ENCODE measurements at regions not wholly inside any gene's neighbourhood (a gene's known extent, or its start where the extent isn't known, plus 50 kb on each side); places are given as distances from the start of the nearest gene placed in this dataset.
"Not testable (repeated sequence)": the region's sequence is repeated elsewhere in the genome, so short reads cannot be mapped to it uniquely, and the experiment has no call there.

DNA sequence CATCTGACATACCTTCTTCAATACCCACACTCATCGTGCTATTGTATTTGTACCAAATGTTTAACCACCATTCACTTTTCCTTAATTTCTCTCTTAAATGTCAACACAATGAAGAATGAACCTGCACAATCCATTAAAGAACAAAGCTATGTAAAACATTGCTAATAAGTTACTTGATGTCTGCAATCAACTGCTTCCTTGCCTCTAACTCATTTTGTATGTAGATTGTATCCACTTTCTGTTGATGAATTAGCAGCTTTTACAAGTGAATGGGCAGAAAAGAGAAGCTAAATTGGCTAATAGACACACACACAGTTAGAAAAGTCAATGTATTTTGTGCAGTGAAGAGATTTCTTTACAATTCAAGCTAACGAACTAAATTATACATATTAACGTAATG lies 212.5 kb upstream of the NDST3 start:
- no peak for DNase-seq

DNA sequence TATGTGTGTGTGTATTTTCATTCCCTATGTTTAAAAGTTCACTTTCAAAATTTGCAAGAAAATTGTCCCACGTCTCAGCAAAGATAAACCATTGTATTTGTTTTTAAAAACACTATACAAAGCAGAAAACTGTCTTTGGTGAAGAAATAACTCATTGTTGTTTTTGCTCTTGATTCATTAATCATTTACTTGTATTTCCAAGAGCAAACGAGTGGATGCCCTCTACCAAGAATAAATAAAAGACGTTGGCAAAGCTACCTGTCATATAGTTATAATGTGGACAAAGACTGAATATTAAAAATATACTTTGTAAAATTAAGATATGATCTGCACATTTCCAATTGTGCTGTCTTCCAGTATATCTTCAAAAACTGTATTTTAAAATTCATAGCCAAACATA lies 210.9 kb upstream of the NDST3 start:
- DNase-seq, result no peak

- no peak for DNase-seq
These were observed 208.7 kb upstream of the NDST3 start for GRCh38 chr4:117825600-117825999.

DNA sequence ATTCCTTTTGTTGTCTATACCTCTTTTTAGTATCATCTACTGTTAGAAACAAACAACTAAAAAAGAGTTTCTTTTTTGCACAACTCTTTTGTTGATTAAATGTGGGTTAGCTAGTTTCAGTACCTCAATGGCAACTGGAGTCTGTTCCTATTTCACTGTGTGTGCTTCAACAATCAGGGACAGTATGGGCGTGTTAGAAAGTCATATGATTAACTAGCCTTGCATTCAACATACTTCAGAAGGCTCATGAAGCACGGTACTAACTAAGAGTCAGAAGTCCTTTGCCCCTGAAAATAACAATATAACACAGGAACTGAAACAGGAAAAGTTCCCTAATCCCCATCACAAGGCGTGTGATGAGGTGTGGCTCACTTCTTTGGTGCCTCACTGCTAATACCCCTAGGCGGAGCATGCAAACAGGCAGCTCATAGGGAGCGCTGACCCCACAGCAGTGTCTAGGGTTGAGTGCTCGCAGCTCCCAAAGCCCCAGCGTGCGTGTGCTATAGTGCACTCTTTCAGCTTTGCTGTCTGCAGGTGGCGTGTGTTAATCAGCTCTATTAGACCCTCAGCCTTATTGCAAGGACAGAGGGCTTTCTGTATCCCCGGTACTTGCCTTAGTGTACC lies 203.1 kb upstream of the NDST3 start:
- DNase-seq, result no peak

GRCh38 chr4:117835566-117835965 lies 198.7 kb upstream of the NDST3 start:
- DNase-seq, result no peak

GRCh38 chr4:117844594-117844993 lies 189.7 kb upstream of the NDST3 start:
- DNase-seq, result no peak

- DNase-seq, result no peak
These were observed 189.0 kb upstream of the NDST3 start for GRCh38 chr4:117845270-117845669.

- DNase-seq, result no peak
These were observed 186.4 kb upstream of the NDST3 start for GRCh38 chr4:117847849-117848248.

DNA sequence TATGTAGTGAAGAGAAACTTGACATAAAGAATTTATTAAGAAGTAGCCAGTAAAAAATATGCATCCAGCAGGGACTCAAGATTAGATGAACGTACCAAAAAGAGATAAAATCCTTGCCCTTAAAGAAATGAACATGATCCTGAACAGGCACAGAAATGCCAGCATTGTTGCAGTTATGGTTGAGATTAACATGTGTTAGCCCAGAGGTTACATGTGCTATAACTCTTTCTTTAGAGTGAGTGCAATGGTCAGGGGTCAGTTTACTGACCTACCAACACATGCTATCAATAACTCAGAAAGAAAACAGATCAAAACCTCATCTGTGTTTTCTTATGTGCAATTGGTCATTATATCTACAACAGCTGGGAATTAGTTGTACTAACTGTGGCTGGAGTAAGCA lies 166.1 kb upstream of the NDST3 start:
- no peak for DNase-seq

- no peak for DNase-seq
These were observed 160.5 kb upstream of the NDST3 start for GRCh38 chr4:117873779-117874178.

- DNase-seq, result no peak
These were observed 160.1 kb upstream of the NDST3 start for GRCh38 chr4:117874216-117874615.

- DNase-seq, result no peak
These were observed 144.3 kb upstream of the NDST3 start for GRCh38 chr4:117889978-117890377.

GRCh38 chr4:117893207-117893606 lies 141.1 kb upstream of the NDST3 start:
- DNase-seq, result no peak

DNA sequence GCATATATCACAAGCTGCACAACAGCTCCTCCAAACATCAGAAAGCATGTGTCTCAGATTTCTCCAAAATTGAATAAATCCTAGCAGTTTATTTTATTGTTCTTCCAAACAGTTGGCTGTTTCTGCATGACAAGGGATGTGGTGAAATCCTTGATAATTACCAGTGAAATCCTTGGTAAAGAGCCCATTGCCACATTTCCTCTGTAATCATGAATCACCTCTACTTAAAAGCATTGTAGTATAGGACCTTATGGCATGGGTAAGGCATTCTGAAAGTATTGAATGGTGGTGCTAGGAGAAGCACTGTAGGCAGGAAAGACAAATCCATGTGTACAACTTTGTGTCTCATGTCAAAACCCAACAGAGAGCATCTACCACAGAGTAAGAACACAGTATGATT lies 135.8 kb upstream of the NDST3 start:
- DNase-seq, result no peak

GRCh38 chr4:117900832-117901231 lies 133.5 kb upstream of the NDST3 start:
- no peak for DNase-seq

- DNase-seq, result no peak
These were observed 126.6 kb upstream of the NDST3 start for GRCh38 chr4:117907646-117908045.

DNA sequence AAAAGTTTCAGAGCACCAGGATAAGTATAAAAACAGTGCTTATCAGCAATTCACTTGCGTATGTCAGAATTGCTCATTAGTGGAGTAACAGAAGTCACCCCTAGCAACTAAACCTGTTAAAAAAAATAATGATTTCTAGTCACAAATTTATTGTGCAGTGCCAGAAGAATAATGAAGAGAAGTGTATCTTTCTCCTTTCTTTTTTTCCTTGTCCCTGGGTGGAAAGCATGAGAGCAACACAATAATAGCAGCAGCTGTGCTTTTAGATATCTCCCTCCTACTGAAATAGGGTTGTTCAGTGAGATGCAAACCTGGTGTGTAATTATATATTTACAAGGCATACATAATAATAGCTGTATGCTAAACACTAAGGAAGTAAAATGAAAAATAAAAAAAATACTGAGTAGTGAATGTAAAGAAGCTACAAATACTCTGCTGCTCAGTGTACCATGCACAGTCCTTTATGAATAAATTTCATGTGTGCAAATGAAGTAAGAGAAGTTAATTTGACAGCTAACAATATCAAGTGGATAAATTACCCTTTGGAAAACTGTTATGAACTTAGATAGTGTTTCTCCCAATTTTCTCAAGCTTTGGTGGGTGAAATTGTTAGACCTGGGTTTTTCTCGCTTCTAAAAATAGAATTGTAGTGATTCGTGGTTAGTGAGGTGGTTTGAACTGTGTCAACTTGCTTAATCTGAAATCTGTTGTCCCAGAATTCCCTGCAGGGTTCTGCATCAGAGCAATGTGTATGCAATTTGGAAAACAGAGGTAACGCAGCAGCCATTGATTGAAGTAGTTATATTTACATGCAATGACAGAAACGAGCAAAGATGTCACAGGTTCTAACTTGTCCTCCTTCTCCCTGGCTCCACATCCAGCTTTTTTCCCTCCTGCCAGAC lies 125.7 kb upstream of the NDST3 start:
- DNase-seq, result no peak

DNA sequence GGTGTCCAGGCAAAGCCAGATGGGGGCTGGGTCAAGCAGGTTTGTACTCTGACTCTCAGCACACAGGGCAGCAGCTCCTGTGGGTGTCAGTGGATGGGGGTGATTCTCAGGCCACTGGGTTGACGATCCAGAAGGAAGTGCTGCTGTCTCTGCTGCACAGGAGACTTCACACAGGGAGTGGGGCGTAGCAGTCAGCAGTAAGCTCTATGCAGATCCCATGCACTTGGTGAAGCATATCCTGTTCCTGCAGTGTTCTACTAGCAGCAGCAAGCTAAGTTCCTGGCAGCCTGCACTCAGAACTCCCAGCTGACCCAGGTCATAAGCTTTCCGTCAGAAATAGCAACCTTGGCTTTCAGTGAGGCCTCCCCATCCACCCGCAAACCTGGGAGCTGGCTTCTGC lies 117.6 kb upstream of the NDST3 start:
- no peak for DNase-seq

- not testable (repeated sequence) for DNase-seq
These were observed 112.0 kb upstream of the NDST3 start for GRCh38 chr4:117922311-117922710.

GRCh38 chr4:117927823-117928222 lies 106.5 kb upstream of the NDST3 start:
- not testable (repeated sequence) for DNase-seq

DNA sequence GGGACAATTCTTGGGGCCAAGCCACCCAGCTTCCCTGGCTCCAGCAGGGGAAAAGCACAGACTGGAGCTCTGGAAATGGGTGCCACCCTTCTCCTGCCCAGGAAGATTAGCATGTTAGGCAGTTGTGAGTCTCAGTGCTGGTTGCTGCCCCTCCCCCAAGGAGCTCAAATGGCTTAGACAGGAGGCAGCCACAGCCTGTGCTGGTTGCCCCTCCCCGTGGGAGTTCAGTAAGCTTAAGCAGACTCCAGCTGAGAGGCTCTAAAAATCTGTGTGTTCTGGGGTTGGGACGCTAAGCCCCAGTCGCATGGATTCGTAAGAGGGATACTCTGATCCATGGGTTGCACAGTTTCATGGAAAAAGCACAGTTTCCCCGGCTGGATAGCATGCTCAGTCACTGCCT lies 92.7 kb upstream of the NDST3 start:
- no peak for DNase-seq

DNA sequence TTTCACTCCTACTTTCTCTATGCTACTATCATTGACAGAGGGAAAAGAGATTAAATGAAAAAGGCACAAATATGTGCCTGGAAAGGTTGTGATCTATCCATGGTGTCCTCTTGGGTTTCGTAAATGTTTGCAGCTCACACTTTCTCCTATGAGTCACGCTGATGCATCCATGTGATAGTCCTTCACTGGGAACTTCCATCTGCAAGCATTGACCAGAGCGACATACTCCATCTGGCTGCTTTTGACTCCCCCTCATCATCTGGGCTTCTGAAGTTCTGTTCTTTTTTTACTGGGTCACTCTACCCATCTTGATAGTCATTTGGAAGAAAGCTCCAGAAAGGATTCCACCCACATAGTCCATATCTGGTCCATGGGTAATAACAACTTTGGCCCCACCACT lies 84.7 kb upstream of the NDST3 start:
- no peak for DNase-seq

DNA sequence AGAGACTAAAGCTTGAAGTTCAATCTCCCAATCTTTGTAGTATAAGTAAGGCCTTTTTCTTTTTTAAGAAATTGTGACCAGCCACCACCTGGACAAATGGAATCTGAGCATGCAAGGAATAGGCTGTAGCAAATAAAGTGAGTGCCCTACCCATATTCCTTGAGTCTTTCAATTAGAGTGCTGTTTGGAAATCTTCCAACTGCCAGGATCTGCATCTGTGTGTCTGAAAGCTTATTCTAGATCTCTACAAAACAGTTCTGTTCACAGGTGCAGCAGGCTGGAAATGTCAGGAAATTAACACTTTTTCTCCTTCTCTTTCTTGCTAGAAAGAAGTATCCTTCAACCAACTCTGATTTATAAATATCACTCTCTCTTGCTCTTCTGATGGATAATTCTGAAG lies 76.7 kb upstream of the NDST3 start:
- DNase-seq, result no peak

GRCh38 chr4:117965622-117966021 lies 68.7 kb upstream of the NDST3 start:
- no peak for DNase-seq

DNA sequence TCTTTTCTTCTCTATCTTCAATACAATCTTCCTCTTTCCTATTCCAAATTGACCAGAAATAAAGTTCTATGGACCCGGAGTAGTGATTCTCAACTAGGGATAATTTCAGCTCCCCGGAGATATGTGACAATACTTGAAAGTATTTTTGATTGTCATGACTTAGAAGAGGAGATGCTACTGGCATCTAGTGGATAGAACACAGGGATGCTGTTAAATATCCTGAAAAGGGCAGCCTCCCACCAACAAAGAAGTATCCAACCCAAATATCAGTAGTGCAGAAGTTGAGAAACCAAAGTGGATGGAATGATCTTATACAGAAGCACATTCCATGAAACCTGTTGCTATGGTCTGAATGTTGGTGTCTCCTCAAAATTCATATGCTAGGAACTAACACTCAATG lies 65.7 kb upstream of the NDST3 start:
- DNase-seq, result no peak
